ENCODE measurements at regions not wholly inside any gene's neighbourhood (a gene's known extent, or its start where the extent isn't known, plus 50 kb on each side); places are given as distances from the start of the nearest gene placed in this dataset.
"Not testable (repeated sequence)": the region's sequence is repeated elsewhere in the genome, so short reads cannot be mapped to it uniquely, and the experiment has no call there.

DNA sequence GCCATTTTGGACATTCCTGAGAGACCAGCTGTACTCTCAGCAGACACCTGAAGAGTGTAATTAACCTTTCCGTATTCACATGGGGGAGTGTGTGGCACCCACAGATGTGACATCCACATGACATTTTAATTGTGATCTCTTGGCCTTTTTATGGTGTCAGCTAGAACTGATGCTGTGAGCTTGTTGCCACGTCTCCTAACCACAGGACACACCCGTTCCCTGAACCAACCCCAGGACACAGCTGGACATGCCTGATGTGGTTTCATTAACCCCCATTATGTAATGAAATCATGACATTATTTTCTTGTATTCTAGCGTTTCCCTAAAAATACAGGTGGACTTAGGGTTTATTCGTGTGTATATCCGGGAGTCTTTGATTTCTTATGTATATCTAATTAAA, 1036.1 kb downstream of the TMEM121 start:
- ATAC-seq = no peak
- DNase-seq (ENCODE audit: low spot score) = no peak

DNA sequence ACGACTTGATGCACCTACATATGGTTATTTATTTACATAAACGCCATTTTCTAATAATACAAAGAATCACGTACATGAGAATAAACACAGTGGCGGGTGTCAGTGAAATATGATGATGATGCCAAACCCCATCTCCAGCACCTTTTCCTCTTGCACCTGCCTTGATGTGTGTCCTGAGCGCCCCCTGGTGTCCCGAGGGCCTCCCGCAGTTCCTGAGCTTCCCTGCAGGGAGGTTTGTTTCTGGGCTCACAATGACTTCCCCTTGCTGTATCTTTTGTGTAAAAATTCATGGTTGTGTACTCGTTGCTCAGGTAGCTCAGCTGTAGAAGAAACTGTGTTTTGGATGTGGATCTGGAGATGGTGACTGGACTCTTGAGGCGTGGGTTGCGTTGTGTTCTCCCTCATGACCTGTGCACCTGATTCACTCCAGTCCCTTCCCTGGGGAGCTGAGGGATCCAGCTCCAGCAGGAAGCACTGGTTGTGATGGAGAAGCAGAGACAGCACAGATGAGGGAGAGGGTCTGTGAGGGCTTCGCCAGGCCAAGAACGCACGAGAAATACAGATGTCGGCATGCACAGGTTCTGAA, 1037.8 kb downstream of the TMEM121 start:
- DNase-seq (ENCODE audit: low spot score) (no peak), ATAC-seq (peak; percentile 60)

DNA sequence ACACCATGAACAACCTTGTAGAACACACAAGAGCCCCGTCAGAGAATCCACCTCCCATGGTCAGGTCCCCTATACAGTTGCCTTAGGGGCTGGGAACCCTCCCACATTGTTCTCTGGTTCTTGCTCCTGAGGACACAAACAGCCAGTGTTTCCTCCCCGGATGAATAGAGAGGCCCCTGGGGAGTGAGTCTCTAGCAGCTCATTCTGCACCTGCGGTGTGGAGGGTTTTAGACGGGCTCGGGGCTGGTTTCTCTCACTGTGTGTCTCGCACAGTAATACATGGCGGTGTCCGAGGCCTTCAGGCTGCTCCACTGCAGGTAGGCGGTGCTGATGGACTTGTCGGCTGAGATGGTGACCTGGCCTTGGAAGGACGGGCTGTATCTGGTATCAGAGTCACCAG, 1052.1 kb downstream of the TMEM121 start:
- no peak for ATAC-seq

DNA sequence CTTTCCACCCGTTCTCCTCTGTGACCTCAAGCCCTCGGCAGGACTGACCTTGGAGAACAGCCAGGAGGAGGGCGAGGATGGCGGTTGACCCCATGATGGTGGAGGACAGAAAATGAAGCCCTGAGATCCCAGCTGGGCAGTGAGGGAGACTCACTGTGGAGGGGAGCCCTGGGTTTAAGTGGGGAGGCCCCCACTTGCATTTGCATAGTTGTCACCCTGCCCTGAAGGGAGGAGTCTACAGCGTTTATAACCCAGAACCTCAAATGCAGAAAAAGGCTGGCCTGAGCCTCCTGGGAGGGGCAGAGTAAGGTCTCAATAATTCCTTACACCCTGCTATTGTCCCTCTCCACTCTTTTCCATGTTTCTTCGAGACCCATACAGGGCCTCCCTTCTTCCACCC, 1052.7 kb downstream of the TMEM121 start:
- ATAC-seq (no peak), DNase-seq (ENCODE audit: low spot score) (no peak)

More for the DNA sequence above, 1052.1 kb downstream of the TMEM121 start:
- DNase-seq (ENCODE audit: low spot score) = no peak

DNA sequence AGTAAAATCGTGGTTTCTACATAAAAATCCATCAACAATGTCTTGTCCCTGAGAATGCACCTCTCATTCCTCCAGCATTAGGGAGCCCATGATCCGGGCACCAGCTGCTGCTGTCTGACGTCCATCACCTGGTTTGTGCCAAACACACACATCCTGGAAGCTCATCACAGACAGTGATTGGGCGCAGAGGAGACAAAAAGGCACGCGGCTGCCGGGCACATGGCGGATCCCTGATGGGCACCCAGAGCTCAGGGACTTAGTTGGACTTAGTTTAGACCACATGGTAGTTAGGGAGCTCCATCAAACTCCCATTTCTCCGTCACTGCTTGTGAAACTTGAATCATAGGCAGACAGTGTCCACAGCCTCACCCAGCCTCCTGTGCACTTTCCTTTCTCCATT, 1059.3 kb downstream of the TMEM121 start:
- DNase-seq (ENCODE audit: low spot score) = no peak
- ATAC-seq = no peak

DNA sequence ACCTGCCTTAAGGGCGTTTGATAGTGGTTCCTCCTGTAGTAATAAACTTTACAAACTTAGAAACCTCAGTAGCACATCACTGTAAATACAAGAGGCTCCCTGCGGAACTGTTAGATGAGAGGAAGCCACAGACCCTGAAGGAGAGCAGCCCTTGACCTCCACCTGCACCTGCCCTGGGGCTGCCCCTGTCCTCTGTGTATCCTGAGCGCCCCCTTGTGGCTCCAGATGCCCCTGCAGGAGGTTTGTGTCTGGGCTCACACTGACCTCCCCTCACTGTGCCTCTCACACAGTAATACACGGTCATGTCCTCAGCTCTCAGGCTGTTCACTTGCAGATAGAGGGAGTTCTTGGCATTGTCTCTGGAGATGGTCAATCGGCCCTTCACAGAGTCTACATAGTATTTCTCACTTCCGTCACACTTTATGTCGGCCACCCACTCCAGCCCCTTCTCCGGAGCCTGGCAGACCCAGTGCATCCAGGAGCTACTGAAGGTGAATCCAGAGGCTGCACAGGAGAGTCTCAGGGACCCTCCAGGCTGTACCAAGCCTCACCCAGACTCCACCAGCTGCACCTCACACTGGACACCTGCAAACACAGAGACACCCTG, 1059.8 kb downstream of the TMEM121 start:
- peak; percentile 63 for ATAC-seq
- DNase-seq (ENCODE audit: low spot score) = no peak

DNA sequence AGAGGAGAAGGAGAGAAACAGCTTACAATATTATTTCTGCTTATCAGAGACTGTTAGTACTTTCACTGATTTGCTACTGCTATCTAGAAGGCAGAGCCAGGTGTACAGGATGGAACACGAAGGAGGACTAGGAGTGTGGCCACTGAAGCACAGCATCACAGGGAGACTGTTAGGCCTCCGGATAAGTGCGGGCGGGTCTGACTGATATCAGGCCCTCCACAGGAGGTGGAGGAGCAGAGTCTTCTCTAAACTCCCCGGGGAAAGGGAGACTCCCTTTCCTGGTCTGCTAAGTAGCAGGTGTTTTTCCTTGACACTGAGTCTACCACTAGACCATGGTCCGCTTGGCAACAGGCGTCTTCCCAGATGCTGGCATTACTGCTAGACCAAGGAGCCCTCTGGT, 1065.2 kb downstream of the TMEM121 start:
- DNase-seq (ENCODE audit: low spot score); ATAC-seq: not testable (repeated sequence)

DNA sequence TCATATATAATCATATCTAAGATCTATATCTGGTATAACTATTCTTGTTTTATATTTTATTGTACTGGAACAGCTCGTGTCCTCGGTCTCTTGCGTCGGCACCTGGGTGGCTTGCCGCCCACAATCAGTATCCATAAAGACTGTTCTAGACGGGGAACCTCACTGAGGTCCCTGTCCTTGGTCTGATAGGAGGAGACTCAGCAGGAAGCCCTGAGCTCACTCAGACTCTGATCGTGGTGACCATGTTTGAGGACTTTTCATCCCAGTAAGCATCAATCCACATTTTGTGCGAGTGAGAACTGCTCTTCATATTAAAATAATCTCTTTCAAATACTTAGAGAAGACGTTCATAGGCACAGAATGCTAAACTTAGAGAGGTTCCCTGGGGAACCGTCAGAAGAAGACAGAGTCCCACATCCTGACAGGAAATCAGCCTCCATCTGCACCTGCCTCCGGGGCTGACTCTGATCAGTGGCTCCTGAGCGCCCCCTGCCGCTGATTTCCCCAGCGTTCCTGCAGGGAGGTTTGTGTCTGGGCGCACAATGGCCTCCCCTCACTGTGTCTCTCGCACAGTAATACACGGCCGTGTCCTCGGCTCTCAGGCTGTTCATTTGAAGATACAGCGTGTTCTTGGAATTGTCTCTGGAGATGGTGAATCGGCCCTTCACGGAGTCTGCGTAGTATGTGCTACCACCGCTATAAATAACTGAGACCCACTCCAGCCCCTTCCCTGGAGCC, 1065.9 kb downstream of the TMEM121 start:
- ATAC-seq; DNase-seq (ENCODE audit: low spot score): not testable (repeated sequence)

DNA sequence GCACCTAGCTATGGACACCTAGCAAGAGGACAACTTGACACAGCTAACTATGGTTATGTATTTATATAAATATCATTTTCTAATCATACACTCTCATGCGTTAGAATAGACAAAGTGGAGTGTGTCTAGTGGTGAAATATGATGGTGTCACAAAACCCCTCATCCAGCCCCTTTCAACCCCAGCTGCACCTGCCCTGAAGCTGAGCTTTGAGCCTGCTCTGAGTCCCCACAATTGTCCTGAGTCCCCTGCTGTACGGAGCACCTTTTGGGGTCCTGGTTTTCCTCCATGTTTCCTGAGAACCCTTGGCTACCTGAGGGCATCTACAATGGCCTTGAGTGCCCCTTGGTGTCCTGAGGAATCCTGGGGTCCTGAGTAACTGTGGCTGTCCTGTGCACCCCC, 1072.8 kb downstream of the TMEM121 start:
- ATAC-seq (no peak), DNase-seq (ENCODE audit: low spot score) (no peak)

DNA sequence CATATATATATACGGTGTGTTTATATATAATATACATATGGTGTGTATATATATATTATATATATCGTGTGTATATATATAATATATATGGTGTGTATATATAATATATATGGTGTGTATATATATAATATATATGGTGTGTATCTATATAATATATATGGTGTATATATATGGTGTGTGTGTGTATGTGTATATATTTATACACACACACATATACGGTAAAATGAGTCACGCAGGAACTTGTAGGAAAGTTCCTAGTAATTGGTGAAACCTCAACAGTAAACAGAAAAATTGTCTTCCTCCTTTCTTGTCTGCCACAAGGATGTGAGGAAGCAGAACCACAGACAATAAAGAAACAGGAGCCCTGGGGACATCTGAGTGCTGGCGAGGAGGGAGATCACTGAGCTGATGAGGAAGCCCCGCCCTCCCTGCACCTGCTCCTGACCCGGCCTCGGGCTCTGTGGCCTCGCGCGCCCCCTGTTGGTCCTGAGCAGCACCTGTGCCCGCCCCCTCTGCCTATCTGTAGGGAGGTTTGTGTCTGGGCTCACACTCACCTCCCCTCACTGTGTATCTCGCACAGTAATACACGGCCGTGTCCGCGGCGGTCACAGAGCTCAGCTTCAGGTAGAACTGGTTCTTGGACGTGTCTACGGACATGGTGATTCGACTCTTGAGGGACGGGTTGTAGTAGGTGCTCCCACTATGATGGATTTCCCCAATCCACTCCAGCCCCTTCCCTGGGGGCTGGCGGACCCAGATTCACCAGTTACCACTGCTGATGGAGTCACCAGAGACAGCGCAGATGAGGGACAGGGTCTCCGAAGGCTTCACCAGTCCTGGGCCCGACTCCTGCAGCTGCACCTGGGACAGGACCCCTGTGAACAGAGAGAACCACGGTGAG, 1079.4 kb downstream of the TMEM121 start:
- ATAC-seq (no peak), DNase-seq (ENCODE audit: low spot score) (no peak)

DNA sequence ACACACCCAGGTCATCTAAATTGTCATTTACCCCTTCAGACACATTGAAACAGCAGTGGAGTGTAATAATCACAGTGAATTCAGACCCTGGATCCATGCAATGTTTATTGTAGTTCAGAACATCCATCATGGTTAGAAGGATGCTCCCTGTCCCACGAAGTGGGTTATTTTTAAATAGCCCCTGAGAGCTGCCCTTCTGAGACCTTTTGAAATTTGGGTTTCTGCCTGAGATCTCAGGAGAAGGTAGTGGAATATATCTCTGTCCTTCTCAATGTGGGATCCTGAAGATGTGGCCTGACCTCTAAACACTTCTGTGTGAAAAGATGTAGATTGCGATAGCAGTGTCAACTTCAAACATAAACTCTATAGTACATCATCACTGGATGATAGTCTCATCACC, 1080.6 kb downstream of the TMEM121 start:
- no peak for ATAC-seq
- DNase-seq (ENCODE audit: low spot score) = no peak

DNA sequence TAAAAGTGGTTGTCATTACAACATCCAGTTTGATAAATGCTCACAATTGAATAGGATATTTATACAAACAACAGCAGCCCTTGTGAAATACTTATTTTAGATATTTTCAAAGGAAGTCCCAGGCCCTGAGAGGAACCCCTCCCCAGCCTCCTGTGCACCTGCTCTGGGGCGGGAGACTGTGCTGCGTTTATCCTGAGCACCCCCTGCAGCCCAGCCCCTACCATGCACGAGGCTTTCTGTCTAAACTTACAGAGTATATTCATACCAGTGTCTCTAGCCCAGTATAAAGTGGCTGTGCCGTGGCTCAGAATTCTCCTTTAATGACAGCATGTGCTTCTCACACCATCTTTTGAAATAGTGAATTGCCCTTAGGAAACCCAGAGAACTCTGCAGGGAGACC, 1084.3 kb downstream of the TMEM121 start:
- no peak for DNase-seq (ENCODE audit: low spot score)

DNA sequence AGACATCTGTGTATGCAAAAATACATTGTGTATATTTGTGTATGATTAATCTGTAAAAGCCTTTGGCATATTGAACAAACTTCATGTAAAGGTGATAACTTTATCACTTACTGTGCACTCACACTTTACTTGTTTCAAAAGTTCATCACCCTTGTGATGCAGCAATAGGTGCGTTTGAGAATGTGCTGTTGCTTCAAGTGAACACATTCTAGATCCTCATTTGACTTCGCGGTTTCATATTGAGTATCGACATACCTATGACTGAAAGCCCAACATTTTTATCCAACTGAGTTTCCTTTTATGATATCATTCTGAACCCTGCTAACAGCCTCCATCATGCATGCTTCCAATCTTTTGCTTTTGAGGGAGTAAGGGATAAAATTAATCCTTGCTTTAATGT, 1086.9 kb downstream of the TMEM121 start:
- no peak for ATAC-seq

More for the DNA sequence above, 1084.3 kb downstream of the TMEM121 start:
- ATAC-seq = no peak

DNA sequence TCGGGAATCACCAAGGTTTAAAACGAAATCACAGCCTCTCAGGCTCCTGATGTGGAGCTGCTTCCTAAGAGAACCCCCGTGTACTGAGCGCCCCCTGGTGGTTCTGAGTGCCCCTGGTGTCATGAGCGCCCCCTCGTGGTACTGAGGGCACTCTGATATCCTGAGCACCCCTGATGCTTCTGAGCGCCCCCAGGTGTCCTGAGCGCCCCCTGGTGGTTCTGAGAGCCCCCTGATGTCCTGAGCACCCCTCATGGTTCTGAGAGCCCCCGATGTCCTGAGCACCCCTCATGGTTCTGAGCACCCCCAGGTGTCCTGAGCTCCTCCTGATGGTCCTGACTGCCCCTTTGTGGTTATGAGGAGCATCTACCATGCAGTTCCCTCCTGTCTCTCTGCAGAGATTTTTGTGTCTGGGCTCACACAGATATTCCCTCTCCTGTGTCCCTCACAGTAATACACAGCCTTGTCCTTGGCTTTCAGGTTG, 1092.1 kb downstream of the TMEM121 start:
- peak; percentile 56 for DNase-seq (ENCODE audit: low spot score)
- peak; percentile 65 for ATAC-seq

More for the DNA sequence above, 1086.9 kb downstream of the TMEM121 start:
- no peak for DNase-seq (ENCODE audit: low spot score)

DNA sequence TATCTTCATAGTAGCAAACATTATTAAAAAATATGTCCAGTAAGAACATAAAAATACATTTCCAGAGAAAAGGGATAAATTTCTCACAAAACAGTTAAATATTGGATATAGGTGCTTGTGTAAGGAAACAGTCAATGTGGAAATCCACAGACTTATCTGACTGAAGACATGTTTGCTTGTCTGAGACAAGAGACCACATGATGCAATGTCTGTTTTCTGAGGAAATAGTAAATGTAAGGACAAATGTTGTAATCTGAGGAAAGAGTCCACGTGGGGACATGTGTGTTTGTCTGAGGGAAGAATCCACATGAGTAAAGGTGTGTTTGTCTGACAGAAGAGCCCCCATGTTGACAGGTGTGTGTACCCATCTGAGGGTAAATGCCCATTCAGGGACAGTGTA, 1093.2 kb downstream of the TMEM121 start:
- ATAC-seq (no peak), DNase-seq (ENCODE audit: low spot score) (no peak)

DNA sequence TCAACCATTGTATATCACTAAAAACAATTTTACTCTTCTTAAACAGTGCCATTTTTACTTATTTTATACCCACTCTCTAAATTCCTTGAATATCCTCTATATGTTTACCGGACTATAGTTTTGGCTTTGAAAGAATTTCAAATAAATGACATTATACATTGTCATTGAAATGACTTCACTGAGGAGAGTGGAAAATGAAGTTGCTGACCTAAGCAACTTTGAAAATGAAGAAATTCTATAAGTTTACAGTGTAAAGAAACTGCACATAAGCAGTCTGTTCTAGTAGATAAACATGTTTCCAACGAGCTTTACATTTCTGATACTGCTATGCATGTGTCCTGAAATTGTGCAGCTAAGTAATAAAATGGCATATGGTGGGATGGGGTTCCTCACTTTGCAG, 1094.0 kb downstream of the TMEM121 start:
- no peak for DNase-seq (ENCODE audit: low spot score)
- no peak for ATAC-seq

DNA sequence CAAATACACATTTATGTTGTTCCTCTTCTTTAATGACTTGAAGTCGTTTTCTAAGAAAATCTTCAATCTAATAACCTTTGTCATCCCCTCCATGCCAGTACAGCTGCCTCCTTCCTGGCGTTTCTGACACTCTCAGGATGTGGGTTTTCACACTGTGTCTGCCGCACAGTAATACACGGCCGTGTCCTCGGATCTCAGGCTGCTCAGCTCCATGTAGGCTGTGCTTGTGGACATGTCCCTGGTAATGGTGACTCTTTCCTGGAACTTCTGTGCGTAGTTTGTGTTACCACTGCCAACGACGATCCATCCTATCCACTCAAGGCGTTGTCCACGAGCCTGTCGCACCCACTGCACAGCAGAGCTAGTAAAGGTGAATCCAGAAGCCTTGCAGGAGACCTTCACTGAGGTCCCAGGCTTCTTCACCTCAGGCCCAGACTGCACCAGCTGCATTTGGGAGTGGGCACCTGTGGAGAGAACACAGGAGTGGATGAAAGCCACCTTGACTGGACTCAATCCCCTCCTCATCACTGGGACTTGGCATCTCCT, 1095.9 kb downstream of the TMEM121 start:
- DNase-seq (ENCODE audit: low spot score) (no peak), ATAC-seq (no peak)

DNA sequence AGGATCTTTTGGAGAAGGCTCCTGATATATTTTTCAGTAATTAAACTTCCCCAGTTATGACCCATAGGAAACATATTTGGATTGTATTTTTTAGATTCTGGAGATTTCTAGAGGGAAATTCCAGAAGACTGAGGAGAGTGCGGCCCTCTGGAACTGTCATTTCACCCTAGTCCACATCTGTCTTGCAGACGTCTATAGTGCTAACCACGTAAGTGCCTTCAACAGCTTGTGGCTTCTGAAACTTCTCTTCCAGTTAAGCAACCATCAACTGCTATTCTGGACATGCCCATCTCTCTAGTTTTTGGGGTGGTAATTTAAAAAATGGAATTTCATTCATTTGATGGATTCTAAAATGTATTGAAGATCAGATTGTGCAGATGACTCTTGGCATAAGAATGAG, 1098.8 kb downstream of the TMEM121 start:
- ATAC-seq = no peak

DNA sequence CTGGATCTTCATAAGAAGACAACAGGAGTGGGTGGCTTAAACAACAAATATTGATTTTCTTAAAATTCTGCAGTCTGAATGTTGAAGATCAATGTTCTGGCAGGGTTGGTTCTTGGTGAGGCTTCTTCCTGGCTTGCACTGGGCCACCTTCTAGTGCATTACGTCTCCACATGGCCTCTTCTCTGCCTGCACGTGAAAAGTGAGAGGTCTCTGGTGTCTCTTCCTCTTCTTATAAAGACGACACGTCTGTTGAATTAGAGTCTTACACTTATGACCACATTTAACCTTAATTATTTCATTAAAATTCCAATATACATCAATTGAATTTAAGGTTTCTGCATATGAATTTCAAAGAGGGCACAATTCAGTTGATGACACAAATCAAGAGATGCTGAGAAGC, 1100.1 kb downstream of the TMEM121 start:
- not testable (repeated sequence) for DNase-seq (ENCODE audit: low spot score); ATAC-seq

More for the DNA sequence above, 1098.8 kb downstream of the TMEM121 start:
- no peak for DNase-seq (ENCODE audit: low spot score)

DNA sequence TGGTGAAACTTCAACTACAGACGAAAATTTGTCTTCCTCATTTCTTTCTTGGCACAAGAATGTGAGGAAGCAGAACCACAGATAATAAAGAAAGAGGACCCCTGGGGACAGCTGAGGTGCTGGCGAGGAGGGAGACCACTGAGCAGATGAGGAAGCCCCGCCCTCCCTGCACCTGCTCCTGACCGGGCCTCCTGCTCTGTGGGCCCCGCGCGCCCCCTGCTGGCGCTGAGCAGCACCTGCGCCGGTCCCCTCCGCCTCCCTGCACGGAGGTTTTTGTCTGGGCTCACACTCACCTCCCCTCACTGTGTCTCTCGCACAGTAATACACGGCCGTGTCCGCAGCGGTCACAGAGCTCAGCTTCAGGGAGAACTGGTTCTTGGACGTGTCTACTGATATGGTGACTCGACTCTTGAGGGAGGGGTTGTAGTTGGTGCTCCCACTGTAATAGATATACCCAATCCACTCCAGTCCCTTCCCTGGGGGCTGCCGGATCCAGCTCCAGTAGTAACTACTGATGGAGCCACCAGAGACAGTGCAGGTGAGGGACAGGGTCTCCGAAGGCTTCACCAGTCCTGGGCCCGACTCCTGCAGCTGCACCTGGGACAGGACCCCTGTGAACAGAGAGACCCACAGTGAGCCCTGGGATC, 1100.7 kb downstream of the TMEM121 start:
- DNase-seq (ENCODE audit: low spot score) = not testable (repeated sequence)
- peak; percentile 72 for ATAC-seq

All from left lobe of liver (tissue), 2 donors.